GM11168 (cell line): ENCODE measurements at regions not wholly inside any gene's neighbourhood (a gene's known extent, or its start where the extent isn't known, plus 50 kb on each side); places are given as distances from the start of the nearest gene placed in this dataset.
"Not testable (repeated sequence)": the region's sequence is repeated elsewhere in the genome, so short reads cannot be mapped to it uniquely, and the experiment has no call there.

ENCODE experiments used
- in situ Hi-C: fragments of 300-500 bp; cut with MboI; formaldehyde crosslinking; loops from one replicate; pipeline ENCODE4 v1.12.0; 2022; ENCODE audit warnings: low sequenced_read_pairs; ENCODE audit not compliant: unreplicated experiment

DNA sequence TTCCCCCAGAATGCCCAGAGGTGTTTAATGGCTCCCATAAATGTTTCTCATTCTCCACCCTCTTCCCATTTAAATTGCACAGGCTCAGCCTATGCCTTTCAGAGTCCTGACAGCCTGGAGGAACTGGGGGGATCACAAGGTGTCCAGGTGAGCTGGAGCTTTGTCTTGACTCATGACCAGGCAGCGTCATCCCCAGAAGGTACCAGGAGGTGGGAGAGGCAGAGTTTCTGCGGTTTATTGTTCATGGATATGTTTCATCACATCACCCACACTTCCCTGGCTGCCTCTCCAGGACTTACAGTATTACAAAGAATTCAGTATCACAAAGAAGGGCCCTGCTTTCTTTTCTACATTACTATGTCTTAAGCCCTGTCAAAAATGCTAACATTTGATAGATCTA is 103.2 kb upstream of the GALNT18 start:
- in situ Hi-C loops: no loop called here

GRCh38 chr11:11722861-11723260 is 101.1 kb upstream of the GALNT18 start:
- in situ Hi-C loops: no loop called here

GRCh38 chr11:11722246-11722645 is 100.4 kb upstream of the GALNT18 start:
- in situ Hi-C loops: no loop called here

- in situ Hi-C loops: no loop called here
Observed at GRCh38 chr11:11718511-11718910, 96.7 kb upstream of the GALNT18 start.

- in situ Hi-C loops: no loop called here
Observed at GRCh38 chr11:11717064-11717725, 95.4 kb upstream of the GALNT18 start.

- in situ Hi-C loops: not testable (repeated sequence)
Observed at GRCh38 chr11:11715075-11715474, 93.3 kb upstream of the GALNT18 start.

DNA sequence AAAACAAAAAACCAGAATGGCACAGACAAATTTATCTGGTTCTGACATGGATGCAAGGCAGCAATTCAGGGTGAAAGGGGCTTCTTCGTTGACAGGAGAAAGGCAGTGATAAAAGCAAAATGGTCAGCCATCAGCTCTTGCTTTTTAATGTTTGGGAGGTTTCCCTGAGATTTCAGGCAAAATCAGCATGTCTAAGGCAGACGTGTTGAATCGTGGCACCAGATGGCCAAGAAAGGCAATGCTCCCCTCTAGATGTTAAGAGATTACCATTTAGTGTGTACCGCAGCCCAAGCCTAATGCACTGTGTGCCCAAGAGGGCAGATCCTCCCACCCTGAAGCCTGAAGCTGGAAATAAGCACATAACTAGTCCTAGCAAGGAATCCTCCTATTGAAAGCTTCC is 88.8 kb upstream of the GALNT18 start:
- in situ Hi-C loops: no loop called here

DNA sequence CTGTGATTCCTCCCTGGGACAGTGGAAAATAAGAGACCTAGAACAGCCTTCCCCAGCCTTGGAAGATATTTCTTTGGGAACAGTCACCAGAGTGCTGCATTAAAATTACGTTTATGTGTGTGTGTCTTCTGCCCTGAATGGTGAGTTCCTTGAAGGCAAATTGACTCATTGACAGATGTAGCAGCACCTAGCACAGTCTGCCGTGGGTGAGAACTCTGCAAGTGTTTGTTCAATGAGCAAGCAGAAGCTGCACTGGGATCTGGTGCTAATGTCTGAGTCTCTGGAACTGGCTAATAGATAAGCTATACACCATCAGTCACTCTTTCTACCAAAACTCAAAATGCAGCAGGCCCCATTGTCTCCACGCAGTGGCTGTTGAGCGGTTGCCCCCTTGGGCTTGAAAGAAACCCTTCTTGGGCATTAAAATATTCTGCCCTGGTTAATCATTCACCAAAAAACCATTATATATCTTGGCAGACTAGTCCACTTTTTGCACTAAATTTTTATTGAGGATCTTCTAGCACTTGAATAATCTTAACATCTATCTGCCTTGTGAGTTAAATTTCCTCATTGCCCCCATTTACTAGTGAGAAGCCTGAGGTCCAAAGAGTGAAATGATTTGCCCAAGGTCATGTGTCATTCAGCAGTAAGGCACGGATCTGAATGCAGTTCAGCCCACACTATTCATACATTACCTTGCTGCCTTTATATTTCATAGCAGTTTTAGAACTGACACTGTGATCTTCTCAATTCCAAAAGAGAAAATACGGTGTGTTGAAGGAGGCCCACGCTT is 87.8 kb upstream of the GALNT18 start:
- in situ Hi-C loops: no loop called here

DNA sequence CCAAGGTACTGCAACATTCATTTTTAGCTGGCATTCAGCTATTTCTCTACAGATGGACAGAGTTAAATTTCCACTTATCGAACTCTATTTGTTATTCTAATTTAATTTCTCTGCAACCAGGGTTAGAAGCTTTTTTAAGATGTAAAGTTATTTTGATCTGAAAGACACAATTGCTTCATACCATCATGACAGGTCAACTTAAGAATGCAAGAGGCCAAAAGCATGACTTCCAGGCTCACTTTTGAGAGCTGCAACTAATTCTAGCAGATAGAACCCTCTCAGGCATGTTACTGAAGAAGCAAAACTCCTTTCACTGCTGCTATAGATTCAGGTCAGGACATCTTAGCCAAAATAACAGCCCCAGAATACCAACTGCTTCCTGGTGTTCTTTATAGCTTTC is 86.5 kb upstream of the GALNT18 start:
- in situ Hi-C loops: no loop called here

GRCh38 chr11:11706028-11706427 is 84.2 kb upstream of the GALNT18 start:
- in situ Hi-C loops: no loop called here

GRCh38 chr11:11703885-11704284 is 82.1 kb upstream of the GALNT18 start:
- in situ Hi-C loops: no loop called here

DNA sequence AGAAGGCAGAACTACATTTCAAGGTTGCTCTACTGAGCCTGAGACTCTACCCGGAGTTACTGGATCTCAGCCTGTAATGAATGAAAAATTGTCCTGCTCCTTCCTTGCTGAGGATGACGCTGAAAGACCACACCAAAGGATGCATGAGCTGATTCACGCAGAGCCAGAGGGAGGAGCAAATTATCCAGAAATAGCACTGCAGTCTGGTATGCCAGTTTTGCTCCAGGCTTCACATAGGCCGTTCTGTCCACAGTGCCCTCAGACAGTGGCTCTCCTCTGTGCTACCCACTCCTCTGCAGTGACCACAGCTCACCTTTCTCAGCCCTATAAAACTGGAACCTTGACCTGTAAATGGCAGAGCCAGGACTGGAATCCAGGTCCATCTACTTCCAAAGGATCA is 79.3 kb upstream of the GALNT18 start:
- in situ Hi-C loops: no loop called here

- in situ Hi-C loops: no loop called here
Observed at GRCh38 chr11:11697796-11698195, 76.0 kb upstream of the GALNT18 start.

- in situ Hi-C loops: no loop called here
Observed at GRCh38 chr11:11691296-11692151, 69.7 kb upstream of the GALNT18 start.

GRCh38 chr11:11681536-11681935 is 59.7 kb upstream of the GALNT18 start:
- in situ Hi-C loops: no loop called here

GRCh38 chr11:11677672-11678356 is 56.0 kb upstream of the GALNT18 start:
- in situ Hi-C loops: no loop called here

DNA sequence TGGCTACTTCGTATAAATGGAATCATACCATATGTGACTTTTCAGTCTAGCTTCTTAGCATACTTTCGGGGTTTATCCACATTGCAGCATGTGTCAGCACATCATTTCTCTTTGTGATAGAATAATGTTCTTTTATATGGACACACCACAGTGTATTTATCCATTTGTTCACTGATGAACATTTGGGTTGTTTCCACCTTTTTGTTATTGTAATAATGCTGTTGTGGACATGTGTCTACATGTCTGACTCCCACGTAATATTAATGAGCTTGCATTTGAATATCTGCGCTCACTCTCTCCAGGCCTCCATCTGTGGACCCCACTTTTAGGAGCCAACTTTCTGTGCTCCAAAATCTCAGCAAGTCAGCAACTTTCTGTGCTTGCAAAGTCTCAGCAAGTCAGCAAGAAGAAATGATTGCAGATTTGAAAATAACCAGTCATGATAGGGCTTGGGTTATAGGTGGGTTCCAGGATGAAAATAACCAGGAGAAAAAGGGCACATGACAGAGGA is 53.9 kb upstream of the GALNT18 start:
- in situ Hi-C loops: no loop called here

- in situ Hi-C loops: no loop called here
Observed at GRCh38 chr11:11672789-11673188, 51.0 kb upstream of the GALNT18 start.

GRCh38 chr11:11672101-11672500 is 50.3 kb upstream of the GALNT18 start:
- in situ Hi-C loops: no loop called here
